ENCODE measurements at regions not wholly inside any gene's neighbourhood (a gene's known extent, or its start where the extent isn't known, plus 50 kb on each side); places are given as distances from the start of the nearest gene placed in this dataset.
"Not testable (repeated sequence)": the region's sequence is repeated elsewhere in the genome, so short reads cannot be mapped to it uniquely, and the experiment has no call there.

GRCh38 chr7:149633976-149634945 lies 136.7 kb upstream of the ZNF746 start:
- no peak for TF ChIP-seq CTCF (conservative IDR thresholded peaks at IDR 0.05; ENCODE audit: low read depth, low read length)
- no peak overlapping the region for H3K4me3 ChIP-seq (IDR thresholded peaks at IDR 0.05; ENCODE audit: insufficient read depth, low read depth, low read length)
- no peaks in the 10 kb centered on the region for H3K36me3 ChIP-seq (ENCODE audit: insufficient read depth)
- no peak overlapping the region for H3K27ac ChIP-seq
- no peaks in the 10 kb centered on the region for H4K20me1 ChIP-seq (ENCODE audit: insufficient read depth)
- H3K4me1 ChIP-seq (ENCODE audit: low read depth, poor library complexity, severe bottlenecking), result no peaks in the 10 kb centered on the region
- H3K4me2 ChIP-seq, result no peak overlapping the region
- H3K9ac ChIP-seq, result no peak overlapping the region
- no peak overlapping the region for H2AFZ ChIP-seq (ENCODE audit: low read depth)
- H3K79me2 ChIP-seq (ENCODE audit: insufficient read depth, low read depth), result no peaks in the 10 kb centered on the region
- H3K27me3 ChIP-seq (ENCODE audit: insufficient read depth, low read depth), result no peaks in the 10 kb centered on the region

GRCh38 chr7:149628361-149629149 lies 130.9 kb upstream of the ZNF746 start:
- H3K4me2 ChIP-seq; H3K27me3 ChIP-seq (ENCODE audit: insufficient read depth, low read depth); H3K27ac ChIP-seq; H3K4me1 ChIP-seq (ENCODE audit: low read depth, poor library complexity, severe bottlenecking); H3K79me2 ChIP-seq (ENCODE audit: insufficient read depth, low read depth); H2AFZ ChIP-seq (ENCODE audit: low read depth); H3K9ac ChIP-seq; H4K20me1 ChIP-seq (ENCODE audit: insufficient read depth); H3K4me3 ChIP-seq (IDR thresholded peaks at IDR 0.05; ENCODE audit: insufficient read depth, low read depth, low read length); H3K36me3 ChIP-seq (ENCODE audit: insufficient read depth): not testable (repeated sequence)

DNA sequence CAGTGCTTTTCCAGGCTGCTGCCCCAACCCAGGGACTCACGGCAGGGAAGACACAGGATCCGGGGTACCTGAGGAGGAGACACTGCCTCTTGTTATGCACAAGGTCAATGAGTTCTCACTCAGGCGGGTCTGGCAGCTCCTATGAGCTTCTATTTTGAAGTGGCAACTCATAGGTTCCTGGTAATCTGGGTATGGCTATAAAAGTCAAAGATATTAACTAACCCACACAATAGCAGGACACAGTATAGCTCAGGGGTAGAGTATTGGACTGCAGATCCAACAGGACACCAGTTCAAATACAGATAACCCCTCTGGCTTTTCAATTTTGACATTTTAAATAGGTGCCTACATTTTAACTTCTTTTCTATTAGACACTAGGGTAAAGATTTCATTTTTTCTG lies 130.3 kb upstream of the ZNF746 start:
- H3K79me2 ChIP-seq (ENCODE audit: insufficient read depth, low read depth), result peaks cover 14% of the 10 kb centered on the region
- peaks cover 9% of the 10 kb centered on the region for H3K4me1 ChIP-seq (ENCODE audit: low read depth, poor library complexity, severe bottlenecking)
- no peak overlapping the region for H3K9ac ChIP-seq
- H3K36me3 ChIP-seq (ENCODE audit: insufficient read depth), result no peaks in the 10 kb centered on the region
- no peak overlapping the region for H3K27ac ChIP-seq
- no peak overlapping the region for H3K4me2 ChIP-seq
- no peak overlapping the region for H2AFZ ChIP-seq (ENCODE audit: low read depth)
- no peaks in the 10 kb centered on the region for H3K27me3 ChIP-seq (ENCODE audit: insufficient read depth, low read depth)
- TF ChIP-seq CTCF (conservative IDR thresholded peaks at IDR 0.05; ENCODE audit: low read depth, low read length), result no peak
- no peaks in the 10 kb centered on the region for H4K20me1 ChIP-seq (ENCODE audit: insufficient read depth)
- H3K4me3 ChIP-seq (IDR thresholded peaks at IDR 0.05; ENCODE audit: insufficient read depth, low read depth, low read length), result no peak overlapping the region

GRCh38 chr7:149626972-149627371 lies 129.4 kb upstream of the ZNF746 start:
- no peak overlapping the region for H3K9ac ChIP-seq
- H3K4me3 ChIP-seq (IDR thresholded peaks at IDR 0.05; ENCODE audit: insufficient read depth, low read depth, low read length), result no peak overlapping the region
- no peaks in the 10 kb centered on the region for H3K36me3 ChIP-seq (ENCODE audit: insufficient read depth)
- TF ChIP-seq CTCF (conservative IDR thresholded peaks at IDR 0.05; ENCODE audit: low read depth, low read length), result no peak
- H3K79me2 ChIP-seq (ENCODE audit: insufficient read depth, low read depth), result peaks cover 23% of the 10 kb centered on the region
- no peaks in the 10 kb centered on the region for H3K27me3 ChIP-seq (ENCODE audit: insufficient read depth, low read depth)
- H3K4me2 ChIP-seq, result no peak overlapping the region
- H2AFZ ChIP-seq (ENCODE audit: low read depth), result no peak overlapping the region
- H3K27ac ChIP-seq, result no peak overlapping the region
- no peaks in the 10 kb centered on the region for H4K20me1 ChIP-seq (ENCODE audit: insufficient read depth)
- peaks cover 19% of the 10 kb centered on the region for H3K4me1 ChIP-seq (ENCODE audit: low read depth, poor library complexity, severe bottlenecking)
